ENCODE measurements at regions not wholly inside any gene's neighbourhood (a gene's known extent, or its start where the extent isn't known, plus 50 kb on each side); places are given as distances from the start of the nearest gene placed in this dataset.

- H3K79me2 ChIP-seq (replicated peaks; ENCODE audit: insufficient read depth, low read length) = no peaks in the 10 kb centered on the region
- H3K36me3 ChIP-seq (ENCODE audit: insufficient read depth, low read length) = no peaks in the 10 kb centered on the region
- H3K4me2 ChIP-seq (ENCODE audit: low read length) = no peak overlapping the region
- H3K9me3 ChIP-seq (ENCODE audit: low read length) = no peaks in the 10 kb centered on the region
- no peaks in the 10 kb centered on the region for H3K27me3 ChIP-seq (ENCODE audit: insufficient read depth, low read depth, low read length)
- H4K20me1 ChIP-seq (ENCODE audit: insufficient read depth) = no peaks in the 10 kb centered on the region
- no peaks in the 10 kb centered on the region for H3K9me2 ChIP-seq (ENCODE audit: insufficient read depth, low read length)
- no peak overlapping the region for H3K4me3 ChIP-seq (ENCODE audit: low read length)
- no peaks in the 10 kb centered on the region for H3F3A ChIP-seq (ENCODE audit: insufficient read depth, low read length, poor library complexity, severe bottlenecking)
- no peak overlapping the region for H2AFZ ChIP-seq (ENCODE audit: low read depth, low read length)
- TF ChIP-seq MXI1 (conservative IDR thresholded peaks at IDR 0.05; ENCODE audit: poor library complexity, severe bottlenecking) (no peak), EP300 (conservative IDR thresholded peaks at IDR 0.05; ENCODE audit: poor library complexity, severe bottlenecking) (no peak), TAF1 (IDR thresholded peaks at IDR 0.05; ENCODE audit: low read depth) (no peak)
- H3K27ac ChIP-seq (ENCODE audit: low read length) = no peak overlapping the region
- H3K9ac ChIP-seq (ENCODE audit: low read length) = no peak overlapping the region
These were observed 428.1 kb downstream of the MED13L start for GRCh38 chr12:115849262-115849943.

- no peaks in the 10 kb centered on the region for H4K20me1 ChIP-seq (ENCODE audit: insufficient read depth)
- no peak overlapping the region for H3K9ac ChIP-seq (ENCODE audit: low read length)
- H3K9me2 ChIP-seq (ENCODE audit: insufficient read depth, low read length) = no peaks in the 10 kb centered on the region
- no peaks in the 10 kb centered on the region for H3F3A ChIP-seq (ENCODE audit: insufficient read depth, low read length, poor library complexity, severe bottlenecking)
- no peaks in the 10 kb centered on the region for H3K79me2 ChIP-seq (replicated peaks; ENCODE audit: insufficient read depth, low read length)
- H3K4me2 ChIP-seq (ENCODE audit: low read length) = no peak overlapping the region
- no peak overlapping the region for H3K4me3 ChIP-seq (ENCODE audit: low read length)
- no peaks in the 10 kb centered on the region for H3K36me3 ChIP-seq (ENCODE audit: insufficient read depth, low read length)
- no peak overlapping the region for H2AFZ ChIP-seq (ENCODE audit: low read depth, low read length)
- H3K9me3 ChIP-seq (ENCODE audit: low read length) = no peaks in the 10 kb centered on the region
- no peaks in the 10 kb centered on the region for H3K27me3 ChIP-seq (ENCODE audit: insufficient read depth, low read depth, low read length)
- no peak for TF ChIP-seq EZH2 (IDR thresholded peaks at IDR 0.05; ENCODE audit: borderline replicate concordance, insufficient read depth, low read length, poor library complexity, severe bottlenecking)
- TF ChIP-seq EP300 (conservative IDR thresholded peaks at IDR 0.05; ENCODE audit: poor library complexity, severe bottlenecking) = no peak
- no peak for TF ChIP-seq POLR2AphosphoS5 (IDR thresholded peaks at IDR 0.05)
- TF ChIP-seq MXI1 (conservative IDR thresholded peaks at IDR 0.05; ENCODE audit: poor library complexity, severe bottlenecking) = no peak
- no peak for TF ChIP-seq RAD21 (conservative IDR thresholded peaks at IDR 0.05)
- no peak for TF ChIP-seq SMC3 (conservative IDR thresholded peaks at IDR 0.05; ENCODE audit: poor library complexity)
- no peak for TF ChIP-seq CTCF (IDR thresholded peaks at IDR 0.05; ENCODE audit: poor library complexity, severe bottlenecking)
- no peak for TF ChIP-seq REST (IDR thresholded peaks at IDR 0.05; ENCODE audit: borderline replicate concordance)
- no peak for TF ChIP-seq TAF1 (IDR thresholded peaks at IDR 0.05; ENCODE audit: low read depth)
- no peak overlapping the region for H3K27ac ChIP-seq (ENCODE audit: low read length)
These were observed 430.1 kb downstream of the MED13L start for GRCh38 chr12:115847398-115847797.
